HCT116 (cell line): ENCODE measurements at regions not wholly inside any gene's neighbourhood (a gene's known extent, or its start where the extent isn't known, plus 50 kb on each side); places are given as distances from the start of the nearest gene placed in this dataset.

Source experiments
- ATAC-seq: fragments of 200-7000 bp; cut with Tn5 transposase; 2 replicates; pipeline ENCODE4 v1.9.1; 2020; ENCODE audit warnings: mild to moderate bottlenecking, moderate library complexity
- BruUV-seq: library from RNA; stranded (reverse); fragments of 400-500 nt; replicated peaks from 2 replicates; lab custom pipeline; 2021; lab: Mats Ljungman, UMichigan
- CTCF ChIA-PET: fragments of 300-600 bp; sonication (Branson Sonifier 250); formaldehyde crosslinking; loops from one replicate; lab custom pipeline; 2021; ENCODE audit warnings: antibody characterized with exemption; lab: Charles Lee
- POLR2A ChIA-PET: fragments of 300-600, 350-600 bp; sonication (Branson Sonifier 250); formaldehyde crosslinking; loops from one replicate; lab custom pipeline; 2021; ENCODE audit warnings: antibody characterized with exemption; lab: Charles Lee
- RAD21 ChIA-PET, 2 experiments: fragments of 300-600 bp; sonication (Branson Sonifier 250); formaldehyde crosslinking; loops; one replicate each; lab custom pipeline; 2023; ENCODE audit warnings: low total read pairs in 2 of 2; ENCODE audit not compliant: uncharacterized antibody in 2 of 2, unreplicated experiment in 2 of 2, low non-redundant PET in 1 of 2; lab: Charles Lee
- DNase-seq: peaks from one replicate; pipeline ENCODE4 v3.0.0-alpha.2; 2010; ENCODE audit warnings: low read depth, low spot score
- H2AFZ ChIP-seq: fragments of 200-600 bp; shearing (Covaris generic), sonication (generic); 2 replicates; pipeline ENCODE4 v1.6.1; 2017; ENCODE audit warnings: low read depth, mixed run types, mixed read lengths, antibody characterized with exemption, low read length; ENCODE audit not compliant: poor library complexity, severe bottlenecking
- H3K27ac ChIP-seq: 2 replicates; pipeline ENCODE4 v1.5.1; 2012; ENCODE audit warnings: low read depth, low read length
- H3K27me3 ChIP-seq: fragments of 200-600 bp; sonication (generic); 2 replicates; pipeline ENCODE4 v1.6.1; 2016; ENCODE audit warnings: mixed run types, low read length, mixed read lengths; ENCODE audit not compliant: insufficient read depth
- H3K36me3 ChIP-seq, 2 experiments: fragments of 200-500 bp in 1 of 2; fragments of 200-600 bp in 1 of 2; sonication (Bioruptor generic) in 1 of 2; sonication (generic) in 1 of 2; 2 replicates each; pipeline versions ENCODE4 v1.5.1 to v1.6.1; 2014 to 2016; ENCODE audit warnings: low read length in 2 of 2, inconsistent platforms in 1 of 2, mixed read lengths in 1 of 2, mixed run types in 1 of 2; ENCODE audit not compliant: insufficient read depth in 2 of 2, control insufficient read depth in 1 of 2
- H3K4me1 ChIP-seq, 2 experiments: fragments of 200-600 bp in 1 of 2; sonication (generic) in 1 of 2; 2 replicates each; pipeline versions ENCODE4 v1.5.1 to v1.6.1; 2012 to 2017; ENCODE audit warnings: low read length in 2 of 2, inconsistent platforms in 1 of 2, mild to moderate bottlenecking in 1 of 2, mixed read lengths in 1 of 2, mixed run types in 1 of 2, moderate library complexity in 1 of 2; ENCODE audit not compliant: insufficient read depth in 2 of 2, control insufficient read depth in 1 of 2
- H3K4me2 ChIP-seq: fragments of 200-600 bp; sonication (generic); 2 replicates; pipeline ENCODE4 v1.6.1; 2017; ENCODE audit warnings: mixed run types, low read length, mixed read lengths
- H3K4me3 ChIP-seq, 2 experiments: fragments of 200-600 bp in 1 of 2; sonication (generic) in 1 of 2; replicated peaks in 1 of 2; 2 replicates each; pipeline ENCODE4 v1.5.1; 2011 to 2016; ENCODE audit warnings: low read length in 2 of 2, control low read depth in 1 of 2, low read depth in 1 of 2, mild to moderate bottlenecking in 1 of 2, mixed read lengths in 1 of 2, mixed run types in 1 of 2
- H3K79me2 ChIP-seq: fragments of 200-600 bp; sonication (generic); 2 replicates; pipeline ENCODE4 v1.6.1; 2017; ENCODE audit warnings: mild to moderate bottlenecking, mixed run types, low read length, moderate library complexity, mixed read lengths; ENCODE audit not compliant: insufficient read depth
- H3K9ac ChIP-seq: fragments of 200-600 bp; sonication (generic); 2 replicates; pipeline ENCODE4 v1.6.1; 2016; ENCODE audit warnings: low read length, mixed read lengths
- H3K9me2 ChIP-seq: fragments of 200-600 bp; sonication (generic), shearing (Covaris generic); 2 replicates; pipeline ENCODE4 v1.6.1; 2017; ENCODE audit warnings: mixed run types, mild to moderate bottlenecking, moderate library complexity; ENCODE audit not compliant: insufficient read depth
- H3K9me3 ChIP-seq, 2 experiments: fragments of 200-500 bp in 1 of 2; fragments of 200-600 bp in 1 of 2; sonication (Bioruptor generic) in 1 of 2; sonication (generic) in 1 of 2; 2 replicates each; pipeline ENCODE4 v1.6.1; 2014 to 2017; ENCODE audit warnings: low read length in 2 of 2, mixed read lengths in 2 of 2, inconsistent platforms in 1 of 2, low read depth in 1 of 2, mild to moderate bottlenecking in 1 of 2, mixed run types in 1 of 2, moderate library complexity in 1 of 2; ENCODE audit not compliant: control insufficient read depth in 1 of 2, insufficient read depth in 1 of 2
- H4K20me1 ChIP-seq: fragments of 200-600 bp; sonication (generic), shearing (Covaris generic); 2 replicates; pipeline ENCODE4 v1.6.1; 2017; ENCODE audit warnings: mixed run types, mild to moderate bottlenecking, moderate library complexity; ENCODE audit not compliant: insufficient read depth
- CBX3 ChIP-seq: IDR thresholded peaks from 2 replicates; pipeline ENCODE4 v1.6.1; 2012; ENCODE audit warnings: low read depth
- CEBPB ChIP-seq: IDR thresholded peaks from 2 replicates; pipeline ENCODE4 v1.6.1; 2012; ENCODE audit warnings: low read depth
- EGR1 ChIP-seq: IDR thresholded peaks from 2 replicates; pipeline ENCODE4 v1.6.1; 2012; ENCODE audit warnings: low read depth
- ELF1 ChIP-seq: IDR thresholded peaks from 2 replicates; pipeline ENCODE4 v1.6.1; 2012; ENCODE audit warnings: low read depth, borderline replicate concordance
- EZH2 ChIP-seq: fragments of 200-600 bp; sonication (generic); IDR thresholded peaks from 2 replicates; pipeline ENCODE4 v1.6.1; 2017; ENCODE audit warnings: antibody characterized with exemption, mixed run types
- EZH2phosphoT487 ChIP-seq: fragments of 200-600 bp; IDR thresholded peaks from 2 replicates; pipeline ENCODE4 v1.6.1; 2018; ENCODE audit warnings: antibody characterized with exemption, borderline replicate concordance
- JUND ChIP-seq: IDR thresholded peaks from 2 replicates; pipeline ENCODE4 v1.6.1; 2012
- MAX ChIP-seq: IDR thresholded peaks from 2 replicates; pipeline ENCODE4 v1.6.1; 2012
- POLR2AphosphoS5 ChIP-seq: IDR thresholded peaks from 2 replicates; pipeline ENCODE4 v1.6.1; 2011; ENCODE audit warnings: mild to moderate bottlenecking, low read depth, low read length, moderate library complexity
- REST ChIP-seq: IDR thresholded peaks from 2 replicates; pipeline ENCODE4 v1.6.1; 2012; ENCODE audit warnings: low read depth
- SIN3A ChIP-seq: IDR thresholded peaks from 2 replicates; pipeline ENCODE4 v1.6.1; 2012; ENCODE audit warnings: low read depth
- SP1 ChIP-seq: IDR thresholded peaks from 2 replicates; pipeline ENCODE4 v1.6.1; 2012; ENCODE audit warnings: low read depth
- SRF ChIP-seq: IDR thresholded peaks from 2 replicates; pipeline ENCODE4 v1.6.1; 2012; ENCODE audit warnings: low read depth
- TCF7L2 ChIP-seq: IDR thresholded peaks from 2 replicates; pipeline ENCODE4 v1.7.0; 2011; ENCODE audit warnings: borderline replicate concordance, inconsistent platforms; ENCODE audit not compliant: insufficient read depth, insufficient read length; ENCODE audit errors: extremely low read depth
- ZBTB33 ChIP-seq: IDR thresholded peaks from 2 replicates; pipeline ENCODE4 v1.6.1; 2011; ENCODE audit warnings: mild to moderate bottlenecking, low read length, moderate library complexity; ENCODE audit not compliant: insufficient replicate concordance; ENCODE audit errors: extremely low read depth
- ZNF274 ChIP-seq: fragments of 200-500 bp; sonication (Bioruptor generic); IDR thresholded peaks from 2 replicates; pipeline ENCODE4 v1.6.1; 2014; ENCODE audit warnings: mild to moderate bottlenecking, low read depth, low read length, inconsistent platforms
- intact Hi-C: fragments of 100-400 bp; cut with micrococcal nuclease; formaldehyde crosslinking; loops from 2 replicates; pipeline ENCODE4 v1.10.0; 2022

GRCh38 chr9:85142496-85142911 lies 473.0 kb downstream of the NTRK2 start:
- Histone ChIP-seq H3K9me2 (no peaks in the 10 kb centered on the region), H2AFZ (no peak overlapping the region), H3K79me2 (no peaks in the 10 kb centered on the region), H4K20me1 (no peaks in the 10 kb centered on the region), H3K4me2 (no peak overlapping the region), H3K9me3 (no peaks in the 10 kb centered on the region), H3K27ac (no peak overlapping the region), H3K9ac (no peak overlapping the region), H3K4me1 (no peaks in the 10 kb centered on the region), H3K36me3 (no peaks in the 10 kb centered on the region), H3K27me3 (peaks cover 15% of the 10 kb centered on the region), H3K4me3 (no peak overlapping the region)
- DNase-seq (no peak), ATAC-seq (no peak)
- no peak for TF ChIP-seq ELF1
- no peak for TF ChIP-seq MAX
- TF ChIP-seq EGR1 = no peak
- TF ChIP-seq CEBPB = no peak
- intact Hi-C loops = loop anchor here (5.0 to 10.0 kb wide), 2 partner anchors 745 to 1208 kb away; no protein-coding TSS in a partner anchor
- BruUV-seq = no TSS peak
- POLR2A ChIA-PET = no interaction called here
- CTCF ChIA-PET = interaction anchor here (1.0 to 1.3 kb wide), 2 partner anchors 10 to 745 kb away, joined by 3 read pairs; no protein-coding TSS in a partner anchor
- RAD21 ChIA-PET = no interaction called here

- no peaks in the 10 kb centered on the region for H3K79me2 ChIP-seq
- intact Hi-C loops = no loop called here
- TF ChIP-seq CBX3 (no peak), SIN3A (no peak), CEBPB (no peak), EZH2 (no peak), TCF7L2 (no peak), SP1 (no peak), ZNF274 (no peak), POLR2AphosphoS5 (no peak), SRF (no peak), ELF1 (no peak), JUND (no peak), ZBTB33 (no peak), EZH2phosphoT487 (no peak), REST (no peak)
- TF ChIP-seq, all 23 proteins: peak for 0
- RAD21 ChIA-PET = no interaction called here
- DNase-seq (no peak), ATAC-seq (no peak)
- no peak overlapping the region for H3K27ac ChIP-seq
- no TSS peak for BruUV-seq
- H4K20me1 ChIP-seq = no peaks in the 10 kb centered on the region
- POLR2A ChIA-PET = no interaction called here
- H2AFZ ChIP-seq = no peak overlapping the region
- H3K36me3 ChIP-seq = no peaks in the 10 kb centered on the region
- H3K4me3 ChIP-seq = no peak overlapping the region
- peaks cover 17% of the 10 kb centered on the region for H3K27me3 ChIP-seq
- no peak overlapping the region for H3K9ac ChIP-seq
- CTCF ChIA-PET = no interaction called here
- no peaks in the 10 kb centered on the region for H3K4me1 ChIP-seq
- no peaks in the 10 kb centered on the region for H3K9me2 ChIP-seq
- H3K9me3 ChIP-seq = no peaks in the 10 kb centered on the region
- H3K4me2 ChIP-seq = no peak overlapping the region
Measured at GRCh38 chr9:85137696-85138095, 468.2 kb downstream of the NTRK2 start.
